Fibroblast of pulmonary artery (primary cell): ENCODE measurements at regions not wholly inside any gene's neighbourhood (a gene's known extent, or its start where the extent isn't known, plus 50 kb on each side); places are given as distances from the start of the nearest gene placed in this dataset.

Experiments
- DNase-seq: peaks from one replicate; pipeline ENCODE4 v3.0.0-alpha.2; 2010; ENCODE audit warnings: low read depth
- H3K4me3 ChIP-seq: replicated peaks from 2 replicates; pipeline ENCODE4 v1.5.1; 2011; ENCODE audit warnings: low read depth, mild to moderate bottlenecking, control low read depth, low read length, moderate library complexity
- CTCF ChIP-seq: IDR thresholded peaks from 2 replicates; pipeline ENCODE4 v1.5.1; 2011; ENCODE audit warnings: mild to moderate bottlenecking, control low read depth, low read length, inconsistent platforms; ENCODE audit errors: missing control alignments

GRCh38 chr14:34303811-34304210 lies 158.2 kb downstream of the SPTSSA start:
- no peak for DNase-seq
- no peak overlapping the region for H3K4me3 ChIP-seq
- no peak for TF ChIP-seq CTCF

GRCh38 chr14:34302654-34303053 lies 159.4 kb downstream of the SPTSSA start:
- H3K4me3 ChIP-seq = no peak overlapping the region
- no peak for TF ChIP-seq CTCF
- peak; percentile 17 for DNase-seq

DNA sequence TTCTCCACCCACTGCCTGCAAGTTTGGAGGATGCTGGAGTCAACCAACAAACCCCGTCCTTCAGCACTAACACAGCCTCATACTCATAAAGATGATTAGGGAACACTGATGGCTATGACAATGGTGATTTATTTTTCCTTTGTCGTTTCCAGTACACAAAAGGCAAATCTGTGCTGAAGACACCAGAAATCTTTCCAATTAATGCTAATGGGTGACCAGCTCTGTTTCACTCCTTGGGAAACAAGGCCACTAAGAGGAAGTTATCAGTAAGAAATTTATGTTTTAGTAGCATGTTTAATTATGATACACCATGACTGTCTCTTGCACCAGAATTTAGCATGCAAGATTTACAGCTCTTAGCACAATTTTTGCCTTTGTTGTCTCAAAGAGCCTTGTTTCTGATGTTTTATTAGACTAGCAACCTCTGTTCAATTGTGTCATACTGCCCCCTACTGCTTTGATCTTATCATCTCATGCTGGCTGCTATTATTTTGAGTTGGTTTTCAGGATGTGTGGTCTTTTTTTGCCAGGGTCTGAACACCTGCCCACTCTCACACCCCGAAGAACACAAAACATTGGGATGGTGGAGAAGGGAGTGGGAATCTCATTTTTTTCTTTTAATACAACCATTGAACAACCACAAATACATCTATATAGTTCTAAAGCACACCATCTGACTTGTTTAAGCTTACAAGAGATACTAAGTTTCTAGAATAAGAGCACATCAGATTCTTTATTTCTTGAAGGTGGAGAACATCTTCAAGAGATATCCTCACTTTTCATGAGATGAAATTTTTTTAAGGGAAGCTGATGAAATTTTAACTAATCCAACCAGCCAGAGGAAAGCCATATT lies 160.9 kb downstream of the SPTSSA start:
- peak; percentile 60 for TF ChIP-seq CTCF
- DNase-seq = peak; percentile 56

DNA sequence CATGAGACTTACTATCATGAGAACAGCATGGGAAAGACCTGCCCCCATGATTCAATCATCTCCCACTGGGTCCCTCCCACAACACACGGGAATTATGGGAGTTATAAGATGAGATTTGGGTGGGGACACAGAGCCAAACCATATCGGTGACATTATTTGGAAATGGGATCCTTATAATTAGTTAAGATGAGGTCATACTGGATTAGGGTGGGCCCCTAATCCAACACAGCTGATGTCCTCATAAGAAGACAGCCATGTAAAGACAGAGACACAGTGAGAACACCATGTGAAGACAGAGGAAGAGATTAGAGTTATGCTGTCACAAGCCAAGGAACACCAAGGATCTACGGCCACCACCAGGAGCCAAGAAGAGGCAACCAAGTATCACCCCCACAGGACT lies 161.7 kb downstream of the SPTSSA start:
- TF ChIP-seq CTCF = no peak
- no peak overlapping the region for H3K4me3 ChIP-seq
- DNase-seq = no peak

More for the DNA sequence above, 160.9 kb downstream of the SPTSSA start:
- H3K4me3 ChIP-seq = no peak overlapping the region

GRCh38 chr14:34299360-34299759 lies 162.7 kb downstream of the SPTSSA start:
- no peak overlapping the region for H3K4me3 ChIP-seq
- TF ChIP-seq CTCF = no peak
- DNase-seq = no peak

- no peak for TF ChIP-seq CTCF
- DNase-seq = no peak
- no peak overlapping the region for H3K4me3 ChIP-seq
These were observed 164.1 kb downstream of the SPTSSA start for GRCh38 chr14:34297786-34298520.
